Astrocyte (in vitro differentiated cells and primary cell): ENCODE measurements at regions not wholly inside any gene's neighbourhood (a gene's known extent, or its start where the extent isn't known, plus 50 kb on each side); places are given as distances from the start of the nearest gene placed in this dataset.
"Not testable (repeated sequence)": the region's sequence is repeated elsewhere in the genome, so short reads cannot be mapped to it uniquely, and the experiment has no call there.

ENCODE experiments used
- CTCF ChIP-seq: IDR thresholded peaks from 2 replicates; pipeline ENCODE4 v1.5.1; 2011; ENCODE audit warnings: low read depth, mild to moderate bottlenecking, inconsistent platforms, low read length, moderate library complexity; ENCODE audit not compliant: insufficient read depth
- EZH2 ChIP-seq: IDR thresholded peaks from 2 replicates; pipeline ENCODE4 v1.6.1; 2012; ENCODE audit warnings: mild to moderate bottlenecking, low read length, inconsistent platforms; ENCODE audit not compliant: insufficient read depth

- TF ChIP-seq CTCF, EZH2: not testable (repeated sequence)
Measured at GRCh38 chr18:14458009-14458945, 85.1 kb downstream of the POTEC start.
